BJ (cell line): ENCODE measurements at regions not wholly inside any gene's neighbourhood (a gene's known extent, or its start where the extent isn't known, plus 50 kb on each side); places are given as distances from the start of the nearest gene placed in this dataset.

Experiments
- CTCF ChIA-PET: fragments of 350-600 bp; formaldehyde crosslinking; extraction: SDS; loops from one replicate; lab custom pipeline; 2021; ENCODE audit warnings: antibody characterized with exemption, inconsistent platforms; lab: Yijun Ruan, JAX
- POLR2A ChIA-PET: fragments of 300-600 bp; sonication (Branson Sonifier 250); formaldehyde crosslinking; extraction: SDS; loops from one replicate; lab custom pipeline; 2021; ENCODE audit warnings: antibody characterized with exemption; lab: Charles Lee
- DNase-seq: peaks from one replicate; pipeline ENCODE4 v3.0.0-alpha.2; 2011; ENCODE audit warnings: low read depth
- H3K27me3 ChIP-seq: 2 replicates; pipeline ENCODE4 v1.6.0; 2011; ENCODE audit warnings: low read length; ENCODE audit not compliant: control insufficient read depth, insufficient read depth
- H3K36me3 ChIP-seq: 2 replicates; pipeline ENCODE4 v1.5.1; 2011; ENCODE audit warnings: low read length; ENCODE audit not compliant: control insufficient read depth, insufficient read depth
- H3K4me3 ChIP-seq: 2 replicates; pipeline ENCODE4 v1.5.1; 2011; ENCODE audit warnings: low read depth, mild to moderate bottlenecking, control low read depth, low read length
- CTCF ChIP-seq: IDR thresholded peaks from 2 replicates; pipeline ENCODE4 v1.5.1; 2011; ENCODE audit warnings: low read depth, mild to moderate bottlenecking, control low read depth, inconsistent platforms, low read length, moderate library complexity; ENCODE audit not compliant: insufficient read depth

DNA sequence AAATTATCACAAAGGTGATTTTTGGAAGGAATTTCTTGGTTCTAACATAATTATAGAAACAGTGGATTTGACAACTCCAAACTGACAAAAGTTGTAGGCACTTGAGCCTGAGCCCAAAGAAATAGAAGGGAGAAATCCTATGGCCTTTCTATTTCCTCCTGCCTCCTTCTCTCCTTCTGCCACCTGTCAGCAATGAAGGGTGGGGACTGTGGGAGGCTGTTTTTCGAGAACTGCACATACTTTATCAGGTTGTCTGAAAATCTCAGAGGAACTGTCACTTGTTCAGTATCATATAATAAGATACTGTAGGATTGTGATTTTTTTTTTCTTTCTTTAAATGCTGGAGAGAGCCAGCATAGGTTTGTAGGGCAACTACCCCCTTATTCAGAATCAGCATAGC is 187.9 kb upstream of the SESN3 start:
- Histone ChIP-seq H3K36me3 (no peaks in the 10 kb centered on the region), H3K4me3 (no peak overlapping the region), H3K27me3 (no peaks in the 10 kb centered on the region)
- DNase-seq = no peak
- ChIA-PET POLR2A (no interaction called here), CTCF (no interaction called here)
- no peak for TF ChIP-seq CTCF

DNA sequence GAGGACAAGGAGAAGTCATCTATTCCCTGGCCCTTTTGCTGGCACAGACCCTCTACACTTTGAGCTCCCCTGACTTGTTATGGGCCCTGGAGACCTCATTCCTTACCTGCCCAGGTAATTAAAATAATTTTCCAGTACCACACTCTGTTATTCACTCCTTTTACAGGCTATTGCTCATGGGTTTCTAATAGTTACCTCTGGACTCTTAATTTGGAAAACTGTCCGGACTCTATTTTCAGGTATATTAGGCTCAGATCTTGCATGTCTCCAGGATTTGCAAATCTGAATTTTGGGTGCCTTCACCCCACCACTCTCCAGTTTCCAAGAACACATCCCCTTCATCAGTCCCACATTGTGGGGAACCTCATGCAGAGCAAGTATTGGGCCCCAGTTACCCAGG is 186.8 kb upstream of the SESN3 start:
- H3K4me3 ChIP-seq = no peak overlapping the region
- no peaks in the 10 kb centered on the region for H3K27me3 ChIP-seq
- no peak for TF ChIP-seq CTCF
- POLR2A ChIA-PET = no interaction called here
- H3K36me3 ChIP-seq = no peaks in the 10 kb centered on the region
- no peak for DNase-seq
- CTCF ChIA-PET = no interaction called here

GRCh38 chr11:95415837-95416304 is 184.9 kb upstream of the SESN3 start:
- no peak for DNase-seq
- Histone ChIP-seq H3K4me3 (no peak overlapping the region), H3K36me3 (no peaks in the 10 kb centered on the region), H3K27me3 (no peaks in the 10 kb centered on the region)
- no peak for TF ChIP-seq CTCF
- ChIA-PET POLR2A (no interaction called here), CTCF (interaction anchor here (1.6 kb wide), 1 partner anchor 12 kb away, joined by 3 read pairs; no protein-coding TSS in a partner anchor)

DNA sequence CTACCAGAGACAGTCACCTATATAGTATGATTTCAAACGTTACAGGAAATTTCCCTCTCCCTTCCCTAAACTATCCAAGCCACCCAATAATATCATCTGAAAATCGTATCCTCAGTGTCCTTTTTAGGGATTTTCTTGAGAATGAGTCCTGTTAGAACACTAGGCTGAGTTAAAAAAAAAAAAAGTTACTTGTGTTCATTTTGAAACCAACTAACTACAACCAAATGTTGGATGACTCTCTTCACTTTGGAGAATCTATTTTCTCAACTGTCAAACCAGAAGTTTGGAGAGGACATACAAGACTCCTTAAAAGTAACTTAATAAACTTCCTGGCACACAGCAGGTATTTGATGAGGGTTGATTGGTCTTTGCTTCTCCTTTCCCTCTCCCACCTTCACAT is 183.2 kb upstream of the SESN3 start:
- Histone ChIP-seq H3K36me3 (no peaks in the 10 kb centered on the region), H3K4me3 (no peak overlapping the region), H3K27me3 (no peaks in the 10 kb centered on the region)
- DNase-seq = no peak
- TF ChIP-seq CTCF = no peak
- ChIA-PET POLR2A (no interaction called here), CTCF (no interaction called here)

GRCh38 chr11:95413761-95414160 is 182.8 kb upstream of the SESN3 start:
- Histone ChIP-seq H3K27me3 (no peaks in the 10 kb centered on the region), H3K36me3 (no peaks in the 10 kb centered on the region), H3K4me3 (no peak overlapping the region)
- CTCF ChIA-PET = no interaction called here
- no peak for TF ChIP-seq CTCF
- POLR2A ChIA-PET = no interaction called here
- no peak for DNase-seq
